GM12874 (cell line): ENCODE measurements at regions not wholly inside any gene's neighbourhood (a gene's known extent, or its start where the extent isn't known, plus 50 kb on each side); places are given as distances from the start of the nearest gene placed in this dataset.

ENCODE experiments used
- CTCF ChIP-seq: IDR thresholded peaks from 2 replicates; pipeline ENCODE4 v1.5.1; 2011; ENCODE audit warnings: low read depth, mild to moderate bottlenecking, control low read depth, low read length, moderate library complexity; ENCODE audit not compliant: insufficient read depth

GRCh38 chr13:106942563-106942962 lies 374.6 kb upstream of the ARGLU1 start:
- no peak for TF ChIP-seq CTCF

- TF ChIP-seq CTCF, result no peak
Measured at GRCh38 chr13:106941779-106942178, 373.8 kb upstream of the ARGLU1 start.

GRCh38 chr13:106927421-106927820 lies 359.5 kb upstream of the ARGLU1 start:
- no peak for TF ChIP-seq CTCF

- TF ChIP-seq CTCF, result no peak
Measured at GRCh38 chr13:106922384-106922783, 354.4 kb upstream of the ARGLU1 start.

- no peak for TF ChIP-seq CTCF
Measured at GRCh38 chr13:106919638-106920037, 351.7 kb upstream of the ARGLU1 start.

GRCh38 chr13:106919133-106919532 lies 351.2 kb upstream of the ARGLU1 start:
- no peak for TF ChIP-seq CTCF

GRCh38 chr13:106918557-106918860 lies 350.6 kb upstream of the ARGLU1 start:
- no peak for TF ChIP-seq CTCF

- peak; percentile 92 for TF ChIP-seq CTCF
Measured at GRCh38 chr13:106917673-106918556, 350.0 kb upstream of the ARGLU1 start.
